ENCODE measurements at regions not wholly inside any gene's neighbourhood (a gene's known extent, or its start where the extent isn't known, plus 50 kb on each side); places are given as distances from the start of the nearest gene placed in this dataset.
"Not testable (repeated sequence)": the region's sequence is repeated elsewhere in the genome, so short reads cannot be mapped to it uniquely, and the experiment has no call there.

GRCh38 chr15:24318981-24319380, 356.6 kb upstream of the NPAP1 start:
- in situ Hi-C loops (cut with MboI; ENCODE audit: low pct_unique_long_range_greater_than_20kb, low sequenced_read_pairs, unreplicated experiment), result no loop called here
- no peak for DNase-seq (ENCODE audit: low spot score)
- TF ChIP-seq, protein P1, sequence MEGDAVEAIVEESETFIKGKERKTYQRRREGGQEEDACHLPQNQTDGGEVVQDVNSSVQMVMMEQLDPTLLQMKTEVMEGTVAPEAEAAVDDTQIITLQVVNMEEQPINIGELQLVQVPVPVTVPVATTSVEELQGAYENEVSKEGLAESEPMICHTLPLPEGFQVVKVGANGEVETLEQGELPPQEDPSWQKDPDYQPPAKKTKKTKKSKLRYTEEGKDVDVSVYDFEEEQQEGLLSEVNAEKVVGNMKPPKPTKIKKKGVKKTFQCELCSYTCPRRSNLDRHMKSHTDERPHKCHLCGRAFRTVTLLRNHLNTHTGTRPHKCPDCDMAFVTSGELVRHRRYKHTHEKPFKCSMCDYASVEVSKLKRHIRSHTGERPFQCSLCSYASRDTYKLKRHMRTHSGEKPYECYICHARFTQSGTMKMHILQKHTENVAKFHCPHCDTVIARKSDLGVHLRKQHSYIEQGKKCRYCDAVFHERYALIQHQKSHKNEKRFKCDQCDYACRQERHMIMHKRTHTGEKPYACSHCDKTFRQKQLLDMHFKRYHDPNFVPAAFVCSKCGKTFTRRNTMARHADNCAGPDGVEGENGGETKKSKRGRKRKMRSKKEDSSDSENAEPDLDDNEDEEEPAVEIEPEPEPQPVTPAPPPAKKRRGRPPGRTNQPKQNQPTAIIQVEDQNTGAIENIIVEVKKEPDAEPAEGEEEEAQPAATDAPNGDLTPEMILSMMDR (IDR thresholded peaks at IDR 0.05; ENCODE audit: extremely low read depth, insufficient read depth, missing control alignments), result no peak

- DNase-seq (ENCODE audit: low spot score); in situ Hi-C loops (cut with MboI; ENCODE audit: low pct_unique_long_range_greater_than_20kb, low sequenced_read_pairs, unreplicated experiment): not testable (repeated sequence)
Observed at GRCh38 chr15:24324096-24324495, 351.5 kb upstream of the NPAP1 start.

DNA sequence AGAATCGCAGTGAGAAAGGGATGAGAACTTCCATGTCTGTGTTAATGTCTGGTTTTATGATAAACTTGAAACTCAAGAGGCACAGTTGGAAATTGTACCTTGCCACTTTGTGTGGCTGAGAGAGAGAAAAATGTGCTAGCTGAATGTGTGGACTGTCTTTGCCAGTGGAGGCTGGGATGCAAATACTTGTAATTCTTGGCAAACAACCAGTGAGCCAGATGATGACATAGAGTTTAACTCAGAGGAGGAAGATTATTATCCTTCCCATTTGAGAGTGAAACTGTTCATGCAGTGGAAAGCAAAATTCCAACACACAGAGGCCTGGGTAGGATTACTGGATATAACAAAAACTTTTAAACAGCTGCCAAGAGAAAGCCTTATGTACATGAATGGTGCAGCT, 349.1 kb upstream of the NPAP1 start:
- in situ Hi-C loops (cut with MboI; ENCODE audit: low pct_unique_long_range_greater_than_20kb, low sequenced_read_pairs, unreplicated experiment); DNase-seq (ENCODE audit: low spot score): not testable (repeated sequence)

DNA sequence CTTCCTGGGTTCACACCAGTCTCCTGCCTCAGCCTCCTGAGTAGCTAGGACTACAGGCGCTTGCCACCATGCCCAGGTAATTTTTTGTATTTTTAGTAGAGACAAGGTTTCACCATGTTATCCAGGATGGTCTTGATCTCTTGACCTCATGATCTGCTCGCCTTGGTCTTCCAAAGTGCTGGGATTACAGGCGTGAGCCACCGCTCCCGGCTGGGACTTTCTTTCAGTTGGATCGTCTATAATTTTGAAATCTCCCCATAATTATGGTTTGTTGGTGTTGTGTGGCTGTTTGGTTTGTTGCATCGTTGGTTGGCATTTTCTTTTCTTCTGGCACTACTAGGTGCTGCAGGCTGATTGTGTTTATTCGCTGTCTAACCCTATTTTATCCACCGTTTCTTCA, 343.6 kb upstream of the NPAP1 start:
- not testable (repeated sequence) for DNase-seq (ENCODE audit: low spot score)
- in situ Hi-C loops (cut with MboI; ENCODE audit: low pct_unique_long_range_greater_than_20kb, low sequenced_read_pairs, unreplicated experiment), result loop anchor here (5.0 kb wide), 1 partner anchor 205 kb away; no protein-coding TSS in a partner anchor

DNA sequence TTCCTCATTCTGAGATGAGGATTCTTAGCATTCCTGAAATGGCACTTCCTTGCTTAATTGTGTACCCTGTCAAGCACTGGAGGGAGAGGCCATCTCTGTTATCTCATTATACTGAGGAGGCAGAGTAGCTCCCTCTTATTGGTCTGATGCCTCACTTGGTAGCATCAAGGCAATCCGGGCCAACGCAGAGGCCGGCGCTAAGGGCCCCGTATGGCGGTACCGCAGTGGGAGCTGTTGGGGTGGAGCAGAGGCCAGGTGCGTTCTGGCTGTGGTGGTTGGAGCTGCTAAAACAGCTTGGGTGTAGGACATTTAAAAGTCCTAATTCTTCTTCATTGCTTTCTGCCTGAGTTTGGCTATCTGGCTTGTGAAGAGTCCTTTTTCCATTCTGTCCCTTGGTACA, 333.7 kb upstream of the NPAP1 start:
- DNase-seq (ENCODE audit: low spot score); in situ Hi-C loops (cut with MboI; ENCODE audit: low pct_unique_long_range_greater_than_20kb, low sequenced_read_pairs, unreplicated experiment): not testable (repeated sequence)

DNA sequence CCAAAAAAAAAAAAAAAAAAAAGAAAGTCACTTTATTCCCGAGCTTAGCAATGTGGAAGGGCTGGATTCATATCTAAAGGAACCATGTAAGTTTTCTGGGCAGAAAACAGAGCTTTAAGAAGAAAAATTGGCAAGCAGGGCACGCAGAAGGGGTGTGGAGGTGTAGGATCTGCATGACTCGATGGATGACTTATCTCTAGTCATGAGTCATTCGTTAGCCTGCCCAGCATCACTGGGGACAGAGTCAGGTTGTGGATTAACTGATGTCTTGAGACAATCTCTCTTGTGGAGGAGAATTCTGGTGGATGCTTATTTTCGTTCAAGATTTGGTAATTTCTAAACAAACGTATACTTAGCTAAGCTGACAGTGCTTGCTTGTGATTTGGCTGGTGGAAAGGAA, 322.8 kb upstream of the NPAP1 start:
- in situ Hi-C loops (cut with MboI; ENCODE audit: low pct_unique_long_range_greater_than_20kb, low sequenced_read_pairs, unreplicated experiment); DNase-seq (ENCODE audit: low spot score): not testable (repeated sequence)

DNA sequence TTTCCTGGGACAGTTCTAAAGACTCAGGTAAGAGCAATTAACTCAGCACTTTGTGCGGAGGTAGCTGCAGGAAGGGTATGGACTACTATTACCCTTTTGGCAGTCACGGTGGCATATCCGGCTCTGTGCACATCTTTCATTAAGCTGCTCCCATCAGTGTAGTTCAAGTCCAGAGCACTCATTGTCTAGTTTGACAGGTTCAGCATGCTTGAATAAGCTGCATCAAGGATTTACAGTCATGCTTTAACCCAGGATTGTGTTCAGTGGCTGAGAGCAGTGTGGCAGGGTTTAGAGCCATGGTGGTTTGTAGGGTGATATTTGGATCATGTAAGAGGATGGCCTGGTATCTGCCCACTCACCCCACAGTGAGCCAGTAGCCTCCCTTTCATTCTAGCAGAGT, 294.5 kb upstream of the NPAP1 start:
- in situ Hi-C loops (cut with MboI; ENCODE audit: low pct_unique_long_range_greater_than_20kb, low sequenced_read_pairs, unreplicated experiment); DNase-seq (ENCODE audit: low spot score): not testable (repeated sequence)

DNA sequence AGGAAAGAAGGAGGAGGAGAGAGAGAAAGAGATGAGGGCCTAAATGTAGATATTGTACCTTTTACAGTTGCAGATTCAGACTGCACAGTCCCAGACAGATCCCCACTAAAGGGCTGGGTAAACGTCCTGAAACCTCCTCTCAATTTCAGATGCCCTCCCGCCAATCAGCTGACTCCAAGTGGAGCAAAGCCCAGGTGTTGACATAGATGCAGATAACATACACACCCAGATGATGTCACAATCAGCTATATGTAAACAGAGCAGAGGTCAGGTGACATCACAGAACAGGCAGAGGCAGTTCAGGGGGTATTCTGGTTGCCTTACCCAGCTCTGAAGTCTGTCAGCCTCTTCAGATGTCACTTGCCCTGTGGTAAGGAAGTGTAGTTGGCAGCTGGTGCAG, 290.3 kb upstream of the NPAP1 start:
- in situ Hi-C loops (cut with MboI; ENCODE audit: low pct_unique_long_range_greater_than_20kb, low sequenced_read_pairs, unreplicated experiment); DNase-seq (ENCODE audit: low spot score): not testable (repeated sequence)

DNA sequence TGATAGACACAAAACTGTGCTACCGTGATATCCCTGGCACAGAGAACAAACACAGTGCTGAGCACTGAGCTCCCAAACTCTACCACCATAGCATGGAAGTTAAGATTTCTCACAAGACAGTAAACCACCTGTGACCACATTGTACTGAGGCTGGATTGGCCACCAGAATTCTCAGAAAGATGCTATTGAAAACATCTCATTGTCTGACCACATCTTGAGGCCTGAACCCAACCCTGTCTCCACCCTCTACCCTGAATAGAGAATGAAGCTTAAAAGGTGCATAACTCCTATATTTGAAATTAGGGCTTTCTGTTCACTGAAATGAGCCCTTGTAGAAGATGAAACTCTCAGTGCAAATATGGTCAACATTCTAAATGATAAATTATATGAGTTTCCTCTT, 281.3 kb upstream of the NPAP1 start:
- TF ChIP-seq, protein P1 (IDR thresholded peaks at IDR 0.05; ENCODE audit: extremely low read depth, insufficient read depth, missing control alignments), result no peak
- no peak for DNase-seq (ENCODE audit: low spot score)
- in situ Hi-C loops (cut with MboI; ENCODE audit: low pct_unique_long_range_greater_than_20kb, low sequenced_read_pairs, unreplicated experiment), result no loop called here

- in situ Hi-C loops (cut with MboI; ENCODE audit: low pct_unique_long_range_greater_than_20kb, low sequenced_read_pairs, unreplicated experiment); DNase-seq (ENCODE audit: low spot score): not testable (repeated sequence)
Observed at GRCh38 chr15:24412649-24413048, 262.9 kb upstream of the NPAP1 start.

GRCh38 chr15:24426286-24427054, 249.1 kb upstream of the NPAP1 start:
- DNase-seq (ENCODE audit: low spot score); in situ Hi-C loops (cut with MboI; ENCODE audit: low pct_unique_long_range_greater_than_20kb, low sequenced_read_pairs, unreplicated experiment): not testable (repeated sequence)

GRCh38 chr15:24427055-24427400, 248.5 kb upstream of the NPAP1 start:
- DNase-seq (ENCODE audit: low spot score); in situ Hi-C loops (cut with MboI; ENCODE audit: low pct_unique_long_range_greater_than_20kb, low sequenced_read_pairs, unreplicated experiment): not testable (repeated sequence)

GRCh38 chr15:24435075-24435820, 240.3 kb upstream of the NPAP1 start:
- in situ Hi-C loops (cut with MboI; ENCODE audit: low pct_unique_long_range_greater_than_20kb, low sequenced_read_pairs, unreplicated experiment); DNase-seq (ENCODE audit: low spot score): not testable (repeated sequence)

DNA sequence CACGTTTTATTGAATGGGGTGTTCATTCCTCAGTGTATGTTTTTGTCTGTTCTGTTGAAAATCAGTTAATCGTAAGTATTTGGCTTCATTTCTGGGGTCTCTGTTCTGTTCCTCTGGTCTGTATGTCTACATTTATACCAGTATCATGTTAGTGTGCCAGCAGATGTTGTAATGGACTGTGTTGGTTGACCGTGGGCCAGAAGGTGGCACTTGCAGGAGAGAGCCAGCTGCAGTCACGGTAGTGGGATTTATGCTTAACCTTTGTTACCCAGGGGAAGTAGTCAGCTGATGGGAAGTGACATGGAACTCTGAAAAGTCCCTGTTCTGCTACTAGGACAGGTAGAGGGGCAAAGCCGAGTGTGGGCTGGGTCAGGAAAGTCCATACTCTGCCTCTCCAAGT, 238.3 kb upstream of the NPAP1 start:
- DNase-seq (ENCODE audit: low spot score); in situ Hi-C loops (cut with MboI; ENCODE audit: low pct_unique_long_range_greater_than_20kb, low sequenced_read_pairs, unreplicated experiment): not testable (repeated sequence)

DNA sequence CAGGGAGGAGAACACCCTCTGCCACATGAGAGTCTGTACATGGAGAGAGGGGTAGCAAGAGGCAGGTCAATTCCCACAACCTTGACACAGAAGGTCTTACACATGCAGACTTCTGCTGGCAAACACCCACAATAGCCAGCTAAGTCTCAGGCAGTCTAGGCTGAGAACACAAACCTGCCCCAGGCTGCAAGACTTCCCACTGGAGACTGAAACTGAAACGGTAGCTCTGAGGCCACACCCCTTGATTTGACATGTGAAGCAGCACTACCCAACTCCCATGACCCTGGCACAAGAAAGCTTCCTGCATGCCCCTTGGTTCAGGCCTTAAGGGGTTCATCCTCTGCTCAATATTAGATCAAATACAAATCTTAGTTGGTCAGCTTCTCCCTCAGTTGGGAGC, 237.8 kb upstream of the NPAP1 start:
- in situ Hi-C loops (cut with MboI; ENCODE audit: low pct_unique_long_range_greater_than_20kb, low sequenced_read_pairs, unreplicated experiment); DNase-seq (ENCODE audit: low spot score): not testable (repeated sequence)
